ENCODE measurements at regions not wholly inside any gene's neighbourhood (a gene's known extent, or its start where the extent isn't known, plus 50 kb on each side); places are given as distances from the start of the nearest gene placed in this dataset.

- no peak for DNase-seq (ENCODE audit: low read depth in 2 of 2)
These were observed 378.9 kb upstream of the ANO3 start for GRCh38 chr11:25953006-25953405.

GRCh38 chr11:25958045-25958444 lies 373.9 kb upstream of the ANO3 start:
- no peak for DNase-seq (ENCODE audit: low read depth in 2 of 2)

GRCh38 chr11:25961539-25961938 lies 370.4 kb upstream of the ANO3 start:
- DNase-seq (ENCODE audit: low read depth in 2 of 2): no peak

GRCh38 chr11:25970726-25971508 lies 361.0 kb upstream of the ANO3 start:
- no peak for DNase-seq (ENCODE audit: low read depth in 2 of 2)

- no peak for DNase-seq (ENCODE audit: low read depth in 2 of 2)
These were observed 351.8 kb upstream of the ANO3 start for GRCh38 chr11:25980091-25980490.

- peak; percentile 3 to 41 for DNase-seq (ENCODE audit: low read depth in 2 of 2)
These were observed 349.9 kb upstream of the ANO3 start for GRCh38 chr11:25981998-25982397.

GRCh38 chr11:25983280-25983679 lies 348.6 kb upstream of the ANO3 start:
- no peak for DNase-seq (ENCODE audit: low read depth in 2 of 2)

- DNase-seq (ENCODE audit: low read depth in 2 of 2): no peak
These were observed 343.8 kb upstream of the ANO3 start for GRCh38 chr11:25988178-25988577.

GRCh38 chr11:25990406-25990805 lies 341.5 kb upstream of the ANO3 start:
- no peak for DNase-seq (ENCODE audit: low read depth in 2 of 2)

- no peak for DNase-seq (ENCODE audit: low read depth in 2 of 2)
These were observed 340.5 kb upstream of the ANO3 start for GRCh38 chr11:25991476-25991875.

GRCh38 chr11:25992294-25992693 lies 339.6 kb upstream of the ANO3 start:
- no peak for DNase-seq (ENCODE audit: low read depth in 2 of 2)

- DNase-seq (ENCODE audit: low read depth in 2 of 2): no peak
These were observed 338.9 kb upstream of the ANO3 start for GRCh38 chr11:25993016-25993415.

GRCh38 chr11:26011474-26011873 lies 320.5 kb upstream of the ANO3 start:
- no peak for DNase-seq (ENCODE audit: low read depth in 2 of 2)

GRCh38 chr11:26014456-26015115 lies 317.3 kb upstream of the ANO3 start:
- DNase-seq (ENCODE audit: low read depth in 2 of 2): no peak

- DNase-seq (ENCODE audit: low read depth in 2 of 2): no peak
These were observed 314.5 kb upstream of the ANO3 start for GRCh38 chr11:26017322-26017860.

- no peak for DNase-seq (ENCODE audit: low read depth in 2 of 2)
These were observed 314.0 kb upstream of the ANO3 start for GRCh38 chr11:26017903-26018302.

- DNase-seq (ENCODE audit: low read depth in 2 of 2): no peak
These were observed 313.6 kb upstream of the ANO3 start for GRCh38 chr11:26018336-26018735.

- no peak for DNase-seq (ENCODE audit: low read depth in 2 of 2)
These were observed 312.5 kb upstream of the ANO3 start for GRCh38 chr11:26019386-26019785.

- no peak for DNase-seq (ENCODE audit: low read depth in 2 of 2)
These were observed 310.9 kb upstream of the ANO3 start for GRCh38 chr11:26021017-26021416.

- no peak for DNase-seq (ENCODE audit: low read depth in 2 of 2)
These were observed 308.9 kb upstream of the ANO3 start for GRCh38 chr11:26023057-26023456.

- no peak for DNase-seq (ENCODE audit: low read depth in 2 of 2)
These were observed 306.3 kb upstream of the ANO3 start for GRCh38 chr11:26025676-26026075.

GRCh38 chr11:26026078-26026477 lies 305.9 kb upstream of the ANO3 start:
- no peak for DNase-seq (ENCODE audit: low read depth in 2 of 2)

GRCh38 chr11:26027887-26028286 lies 304.0 kb upstream of the ANO3 start:
- no peak for DNase-seq (ENCODE audit: low read depth in 2 of 2)
